ENCODE measurements at regions not wholly inside any gene's neighbourhood (a gene's known extent, or its start where the extent isn't known, plus 50 kb on each side); places are given as distances from the start of the nearest gene placed in this dataset.

DNA sequence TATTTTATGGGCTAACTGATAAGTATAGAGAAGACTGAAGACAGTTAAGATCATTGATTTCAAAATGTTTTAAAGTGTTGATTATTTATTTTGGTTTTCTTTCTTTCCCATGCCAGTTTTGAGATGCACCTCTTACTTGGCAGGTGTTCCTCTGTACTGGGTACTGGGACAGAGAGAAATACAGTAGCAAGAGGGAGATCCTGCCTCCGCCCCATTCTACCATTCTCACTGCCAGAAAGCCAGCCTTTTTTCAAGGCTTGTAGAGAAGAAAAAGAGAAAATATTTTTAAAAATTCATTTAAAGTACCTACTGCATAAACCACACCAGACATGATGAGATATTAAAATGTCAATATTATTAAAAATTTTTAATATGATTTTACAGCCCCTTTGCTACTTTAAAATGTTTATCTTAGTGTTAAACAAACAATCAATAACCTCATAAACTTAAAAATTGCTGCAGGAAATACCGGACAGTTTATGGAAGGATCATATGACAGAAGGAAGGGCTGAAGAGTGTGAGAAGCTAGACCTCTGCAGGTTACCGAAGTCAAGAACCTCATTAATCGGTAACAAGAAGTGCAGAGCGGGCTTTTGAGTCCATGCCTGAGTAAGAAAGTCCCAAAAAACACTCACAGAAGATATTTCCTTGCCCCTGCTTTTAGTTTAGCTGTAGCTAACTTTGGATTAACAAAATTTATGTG, 117.8 kb upstream of the ESR1 start:
- no peak for DNase-seq
- WGBS (ENCODE audit: extremely low coverage, insufficient coverage, insufficient read length), result no CpG with 5 or more reads among the region's 5 CpGs

DNA sequence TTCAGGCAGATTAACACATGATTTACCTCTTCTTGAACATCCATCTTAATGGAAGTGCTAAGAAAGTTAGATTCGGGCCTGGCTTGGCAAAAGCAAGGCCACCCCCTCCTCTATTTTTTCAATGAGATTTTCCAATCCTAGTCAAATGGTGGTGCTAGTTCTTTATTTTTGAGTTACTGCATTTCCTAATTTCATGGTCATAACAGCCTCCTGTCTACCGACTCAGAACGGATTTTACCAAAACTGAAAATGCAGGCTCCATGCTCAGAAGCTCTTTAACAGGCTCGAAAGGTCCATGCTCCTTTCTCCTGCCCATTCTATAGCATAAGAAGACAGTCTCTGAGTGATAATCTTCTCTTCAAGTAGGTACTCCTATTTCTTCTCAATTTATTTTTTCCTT, 117.2 kb upstream of the ESR1 start:
- H3K4ac ChIP-seq (ENCODE audit: low read depth, low read length), result no peak overlapping the region

More for the DNA sequence above, 117.8 kb upstream of the ESR1 start:
- Histone ChIP-seq H2BK5ac (ENCODE audit: low read depth, low read length, poor library complexity) (no peak overlapping the region), H3K4me2 (ENCODE audit: low read length) (no peak overlapping the region), H4K91ac (ENCODE audit: low read depth, low read length) (no peak overlapping the region), H2BK12ac (ENCODE audit: low read length) (no peak overlapping the region), H2BK120ac (ENCODE audit: insufficient read depth, low read length, poor library complexity) (no peak overlapping the region), H2AFZ (ENCODE audit: insufficient read depth, low read length, poor library complexity) (no peak overlapping the region), H3K14ac (ENCODE audit: low read length) (no peak overlapping the region), H4K8ac (ENCODE audit: low read depth, low read length) (no peak overlapping the region), H3K36me3 (ENCODE audit: control insufficient read depth in 1 of 2, insufficient read depth in 2 of 2, low read length in 2 of 2) (no peaks in the 10 kb centered on the region), H3K27ac (ENCODE audit: low read depth, low read length) (no peak overlapping the region), H3K9me3 (ENCODE audit: insufficient read depth, low read depth, low read length) (no peaks in the 10 kb centered on the region), H3K4me1 (ENCODE audit: control insufficient read depth in 1 of 2, insufficient read depth in 2 of 2, low read length in 2 of 2) (no peaks in the 10 kb centered on the region), H3K79me2 (ENCODE audit: control insufficient read depth, insufficient read depth, low read length, poor library complexity) (no peaks in the 10 kb centered on the region), H4K12ac (ENCODE audit: low read depth, low read length) (no peak overlapping the region), H2AK5ac (ENCODE audit: low read length) (no peak overlapping the region), H3K23ac (ENCODE audit: low read length) (no peak overlapping the region), H3K4ac (ENCODE audit: low read depth, low read length) (no peak overlapping the region), H3K9ac (ENCODE audit: low read length) (no peak overlapping the region), H3K18ac (ENCODE audit: low read length) (no peak overlapping the region), H3K79me1 (ENCODE audit: low read length) (no peaks in the 10 kb centered on the region), H3K4me3 (ENCODE audit: low read depth, low read length) (no peak overlapping the region), H3K27me3 (ENCODE audit: insufficient read depth, low read length) (no peaks in the 10 kb centered on the region)

DNA sequence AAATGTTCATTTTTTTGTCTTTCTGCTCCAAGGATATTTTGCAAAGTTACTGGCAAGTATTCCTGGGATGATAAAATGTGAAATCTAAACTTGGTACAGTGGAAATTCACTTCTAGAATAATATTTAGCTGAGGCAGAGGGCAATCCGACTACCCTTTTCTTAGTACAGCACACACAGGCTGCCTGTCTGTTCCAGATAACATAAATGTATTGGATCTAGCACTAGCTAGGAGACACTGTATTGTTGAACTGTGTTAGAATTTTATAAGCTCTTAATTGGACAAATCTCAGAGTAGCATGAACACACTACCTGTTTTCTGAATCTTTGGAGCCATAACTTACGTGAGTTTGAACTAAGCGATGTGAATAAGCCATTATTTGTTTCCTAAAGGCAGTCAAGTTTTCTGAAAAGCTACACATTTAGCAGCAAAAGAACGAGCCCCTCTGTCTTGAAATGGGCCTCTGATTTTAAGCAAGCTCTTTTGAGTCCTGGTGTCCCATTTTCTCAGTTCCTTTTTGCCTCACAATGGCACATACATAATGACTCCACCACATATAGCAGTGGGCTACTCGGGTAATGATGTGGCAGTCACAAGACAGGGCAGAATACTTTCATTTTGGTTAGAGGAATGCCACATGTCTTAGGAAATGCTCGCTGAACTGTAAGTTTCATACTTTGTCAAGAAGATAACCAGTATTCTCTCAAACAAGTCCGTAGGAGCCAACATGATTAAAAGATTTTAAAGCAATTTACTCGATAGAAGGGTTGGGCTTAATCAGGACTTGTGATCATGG, 116.5 kb upstream of the ESR1 start:
- no peak overlapping the region for H4K91ac ChIP-seq (ENCODE audit: low read depth, low read length)
- H2BK5ac ChIP-seq (ENCODE audit: low read depth, low read length, poor library complexity), result no peak overlapping the region
- H3K4me2 ChIP-seq (ENCODE audit: low read length), result no peak overlapping the region
- H4K8ac ChIP-seq (ENCODE audit: low read depth, low read length), result no peak overlapping the region
- H2BK12ac ChIP-seq (ENCODE audit: low read length), result no peak overlapping the region
- no peak overlapping the region for H3K18ac ChIP-seq (ENCODE audit: low read length)
- H2AFZ ChIP-seq (ENCODE audit: insufficient read depth, low read length, poor library complexity), result no peak overlapping the region
- no peak overlapping the region for H3K4ac ChIP-seq (ENCODE audit: low read depth, low read length)
- H3K23ac ChIP-seq (ENCODE audit: low read length), result no peak overlapping the region
- H3K79me1 ChIP-seq (ENCODE audit: low read length), result no peaks in the 10 kb centered on the region
- H4K12ac ChIP-seq (ENCODE audit: low read depth, low read length), result no peak overlapping the region
- DNase-seq, result peak in 1 of 2 donors; percentile 13
- H3K36me3 ChIP-seq (ENCODE audit: control insufficient read depth in 1 of 2, insufficient read depth in 2 of 2, low read length in 2 of 2), result no peaks in the 10 kb centered on the region
- no peaks in the 10 kb centered on the region for H3K79me2 ChIP-seq (ENCODE audit: control insufficient read depth, insufficient read depth, low read length, poor library complexity)
- H3K27ac ChIP-seq (ENCODE audit: low read depth, low read length), result no peak overlapping the region
- no peak overlapping the region for H3K14ac ChIP-seq (ENCODE audit: low read length)
- no peak overlapping the region for H2BK120ac ChIP-seq (ENCODE audit: insufficient read depth, low read length, poor library complexity)
- no peak overlapping the region for H3K9ac ChIP-seq (ENCODE audit: low read length)
- no CpG with 5 or more reads among the region's 8 CpGs for WGBS (ENCODE audit: extremely low coverage, insufficient coverage, insufficient read length)
- H3K4me1 ChIP-seq (ENCODE audit: control insufficient read depth in 1 of 2, insufficient read depth in 2 of 2, low read length in 2 of 2), result no peaks in the 10 kb centered on the region
- no peaks in the 10 kb centered on the region for H3K9me3 ChIP-seq (ENCODE audit: insufficient read depth, low read depth, low read length)
- H3K4me3 ChIP-seq (ENCODE audit: low read depth, low read length), result no peak overlapping the region
- no peaks in the 10 kb centered on the region for H3K27me3 ChIP-seq (ENCODE audit: insufficient read depth, low read length)
- H2AK5ac ChIP-seq (ENCODE audit: low read length), result no peak overlapping the region

More for the DNA sequence above, 117.2 kb upstream of the ESR1 start:
- H3K27ac ChIP-seq (ENCODE audit: low read depth, low read length), result no peak overlapping the region
- H2BK5ac ChIP-seq (ENCODE audit: low read depth, low read length, poor library complexity), result no peak overlapping the region
- H2BK12ac ChIP-seq (ENCODE audit: low read length), result no peak overlapping the region
- no CpG with 5 or more reads among the region's 4 CpGs for WGBS (ENCODE audit: extremely low coverage, insufficient coverage, insufficient read length)
- no peaks in the 10 kb centered on the region for H3K4me1 ChIP-seq (ENCODE audit: control insufficient read depth in 1 of 2, insufficient read depth in 2 of 2, low read length in 2 of 2)
- no peak overlapping the region for H2AFZ ChIP-seq (ENCODE audit: insufficient read depth, low read length, poor library complexity)
- H3K36me3 ChIP-seq (ENCODE audit: control insufficient read depth in 1 of 2, insufficient read depth in 2 of 2, low read length in 2 of 2), result no peaks in the 10 kb centered on the region
- no peak overlapping the region for H4K12ac ChIP-seq (ENCODE audit: low read depth, low read length)
- DNase-seq, result no peak
- no peak overlapping the region for H4K91ac ChIP-seq (ENCODE audit: low read depth, low read length)
- no peaks in the 10 kb centered on the region for H3K9me3 ChIP-seq (ENCODE audit: insufficient read depth, low read depth, low read length)
- no peak overlapping the region for H3K4me3 ChIP-seq (ENCODE audit: low read depth, low read length)
- no peaks in the 10 kb centered on the region for H3K79me1 ChIP-seq (ENCODE audit: low read length)
- H3K23ac ChIP-seq (ENCODE audit: low read length), result no peak overlapping the region
- H3K4me2 ChIP-seq (ENCODE audit: low read length), result no peak overlapping the region
- H3K9ac ChIP-seq (ENCODE audit: low read length), result no peak overlapping the region
- H3K18ac ChIP-seq (ENCODE audit: low read length), result no peak overlapping the region
- no peaks in the 10 kb centered on the region for H3K79me2 ChIP-seq (ENCODE audit: control insufficient read depth, insufficient read depth, low read length, poor library complexity)
- no peak overlapping the region for H2AK5ac ChIP-seq (ENCODE audit: low read length)
- H3K27me3 ChIP-seq (ENCODE audit: insufficient read depth, low read length), result no peaks in the 10 kb centered on the region
- no peak overlapping the region for H4K8ac ChIP-seq (ENCODE audit: low read depth, low read length)
- H3K14ac ChIP-seq (ENCODE audit: low read length), result no peak overlapping the region
- H2BK120ac ChIP-seq (ENCODE audit: insufficient read depth, low read length, poor library complexity), result no peak overlapping the region

DNA sequence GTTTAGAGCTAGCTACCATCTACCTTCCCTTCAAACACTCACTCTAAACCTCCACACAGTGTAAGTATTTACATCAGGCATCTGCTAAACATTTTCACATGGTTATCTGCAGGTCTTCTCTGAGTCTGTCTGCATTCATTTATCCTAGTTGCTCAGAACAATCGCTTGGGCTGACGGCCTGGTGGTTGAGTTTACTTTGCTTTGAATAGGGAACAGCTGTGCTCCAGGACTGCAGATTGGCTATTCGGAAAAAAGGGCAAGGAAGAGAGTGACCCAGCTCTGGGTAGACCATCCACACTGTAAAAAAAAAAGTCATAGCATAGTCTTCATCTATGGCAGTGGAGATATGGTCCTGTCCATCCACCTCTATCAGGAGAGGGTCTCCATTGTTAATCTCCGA, 115.3 kb upstream of the ESR1 start:
- no peak overlapping the region for H2BK12ac ChIP-seq (ENCODE audit: low read length)
- H2BK120ac ChIP-seq (ENCODE audit: insufficient read depth, low read length, poor library complexity), result no peak overlapping the region
- H4K91ac ChIP-seq (ENCODE audit: low read depth, low read length), result no peak overlapping the region
- no peak overlapping the region for H4K8ac ChIP-seq (ENCODE audit: low read depth, low read length)
- no peaks in the 10 kb centered on the region for H3K79me2 ChIP-seq (ENCODE audit: control insufficient read depth, insufficient read depth, low read length, poor library complexity)
- no peak overlapping the region for H3K4ac ChIP-seq (ENCODE audit: low read depth, low read length)
- H3K9ac ChIP-seq (ENCODE audit: low read length), result no peak overlapping the region
- DNase-seq, result no peak
- H3K4me1 ChIP-seq (ENCODE audit: control insufficient read depth in 1 of 2, insufficient read depth in 2 of 2, low read length in 2 of 2), result no peaks in the 10 kb centered on the region
- H3K27ac ChIP-seq (ENCODE audit: low read depth, low read length), result no peak overlapping the region
- no peak overlapping the region for H2AK5ac ChIP-seq (ENCODE audit: low read length)
- no peaks in the 10 kb centered on the region for H3K9me3 ChIP-seq (ENCODE audit: insufficient read depth, low read depth, low read length)
- no peaks in the 10 kb centered on the region for H3K36me3 ChIP-seq (ENCODE audit: control insufficient read depth in 1 of 2, insufficient read depth in 2 of 2, low read length in 2 of 2)
- no peaks in the 10 kb centered on the region for H3K27me3 ChIP-seq (ENCODE audit: insufficient read depth, low read length)
- no peak overlapping the region for H2AFZ ChIP-seq (ENCODE audit: insufficient read depth, low read length, poor library complexity)
- no peaks in the 10 kb centered on the region for H3K79me1 ChIP-seq (ENCODE audit: low read length)
- H4K12ac ChIP-seq (ENCODE audit: low read depth, low read length), result no peak overlapping the region
- H3K18ac ChIP-seq (ENCODE audit: low read length), result no peak overlapping the region
- no peak overlapping the region for H2BK5ac ChIP-seq (ENCODE audit: low read depth, low read length, poor library complexity)
- H3K23ac ChIP-seq (ENCODE audit: low read length), result no peak overlapping the region
- H3K4me2 ChIP-seq (ENCODE audit: low read length), result no peak overlapping the region
- no CpG with 5 or more reads among the region's 4 CpGs for WGBS (ENCODE audit: extremely low coverage, insufficient coverage, insufficient read length)
- no peak overlapping the region for H3K14ac ChIP-seq (ENCODE audit: low read length)
- no peak overlapping the region for H3K4me3 ChIP-seq (ENCODE audit: low read depth, low read length)
